ENCODE measurements at regions not wholly inside any gene's neighbourhood (a gene's known extent, or its start where the extent isn't known, plus 50 kb on each side); places are given as distances from the start of the nearest gene placed in this dataset.

DNA sequence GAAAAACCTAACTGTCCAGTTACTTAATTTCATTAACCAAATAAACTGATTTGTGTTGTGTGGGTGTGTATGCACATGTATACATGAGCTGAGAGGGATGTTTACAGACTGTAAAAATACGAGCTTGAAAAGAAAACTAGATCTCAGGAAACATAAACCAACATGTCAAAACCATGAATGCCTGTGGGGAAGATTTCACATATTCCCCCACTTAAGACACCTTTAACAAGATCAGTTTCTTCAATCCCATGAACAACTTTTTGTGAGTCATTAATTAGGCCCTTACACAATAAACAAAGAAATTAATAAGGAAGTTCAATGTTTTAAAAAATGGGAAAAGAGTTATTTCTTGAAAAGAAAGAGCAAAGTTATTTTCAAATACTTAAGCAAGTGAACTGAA lies 170.8 kb downstream of the ZNF674 start:
- TF ChIP-seq, protein P1, sequence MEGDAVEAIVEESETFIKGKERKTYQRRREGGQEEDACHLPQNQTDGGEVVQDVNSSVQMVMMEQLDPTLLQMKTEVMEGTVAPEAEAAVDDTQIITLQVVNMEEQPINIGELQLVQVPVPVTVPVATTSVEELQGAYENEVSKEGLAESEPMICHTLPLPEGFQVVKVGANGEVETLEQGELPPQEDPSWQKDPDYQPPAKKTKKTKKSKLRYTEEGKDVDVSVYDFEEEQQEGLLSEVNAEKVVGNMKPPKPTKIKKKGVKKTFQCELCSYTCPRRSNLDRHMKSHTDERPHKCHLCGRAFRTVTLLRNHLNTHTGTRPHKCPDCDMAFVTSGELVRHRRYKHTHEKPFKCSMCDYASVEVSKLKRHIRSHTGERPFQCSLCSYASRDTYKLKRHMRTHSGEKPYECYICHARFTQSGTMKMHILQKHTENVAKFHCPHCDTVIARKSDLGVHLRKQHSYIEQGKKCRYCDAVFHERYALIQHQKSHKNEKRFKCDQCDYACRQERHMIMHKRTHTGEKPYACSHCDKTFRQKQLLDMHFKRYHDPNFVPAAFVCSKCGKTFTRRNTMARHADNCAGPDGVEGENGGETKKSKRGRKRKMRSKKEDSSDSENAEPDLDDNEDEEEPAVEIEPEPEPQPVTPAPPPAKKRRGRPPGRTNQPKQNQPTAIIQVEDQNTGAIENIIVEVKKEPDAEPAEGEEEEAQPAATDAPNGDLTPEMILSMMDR (IDR thresholded peaks at IDR 0.05), result no peak
- TF ChIP-seq POLR2A (IDR thresholded peaks at IDR 0.05), result no peak
